CD4-positive, alpha-beta T cell treated with Interleukin-15 for 4 hours (primary cell): ENCODE measurements at regions not wholly inside any gene's neighbourhood (a gene's known extent, or its start where the extent isn't known, plus 50 kb on each side); places are given as distances from the start of the nearest gene placed in this dataset.
"Not testable (repeated sequence)": the region's sequence is repeated elsewhere in the genome, so short reads cannot be mapped to it uniquely, and the experiment has no call there.

Experiments used
- DNase-seq: peaks from one replicate; pipeline ENCODE4 v3.0.0-alpha.2; 2020; ENCODE audit warnings: low spot score

GRCh38 chr9:42239445-42240260, 56.2 kb downstream of the SPATA31A6 start:
- not testable (repeated sequence) for DNase-seq

GRCh38 chr9:42240261-42240579, 56.8 kb downstream of the SPATA31A6 start:
- DNase-seq: not testable (repeated sequence)

- not testable (repeated sequence) for DNase-seq
Observed at GRCh38 chr9:42243211-42243610, 59.8 kb downstream of the SPATA31A6 start.

GRCh38 chr9:42243822-42244221, 60.4 kb downstream of the SPATA31A6 start:
- DNase-seq: not testable (repeated sequence)

GRCh38 chr9:42268729-42269128, 85.3 kb downstream of the SPATA31A6 start:
- not testable (repeated sequence) for DNase-seq

- not testable (repeated sequence) for DNase-seq
Observed at GRCh38 chr9:42269171-42269570, 85.7 kb downstream of the SPATA31A6 start.

- not testable (repeated sequence) for DNase-seq
Observed at GRCh38 chr9:42273191-42273590, 89.7 kb downstream of the SPATA31A6 start.

- no peak for DNase-seq
Observed at GRCh38 chr9:42275141-42275540, 91.7 kb downstream of the SPATA31A6 start.

GRCh38 chr9:42282531-42283178, 99.2 kb downstream of the SPATA31A6 start:
- not testable (repeated sequence) for DNase-seq

- DNase-seq: not testable (repeated sequence)
Observed at GRCh38 chr9:42283179-42283543, 99.7 kb downstream of the SPATA31A6 start.

- DNase-seq: not testable (repeated sequence)
Observed at GRCh38 chr9:42286145-42286845, 102.8 kb downstream of the SPATA31A6 start.

- DNase-seq: not testable (repeated sequence)
Observed at GRCh38 chr9:42288002-42288864, 104.8 kb downstream of the SPATA31A6 start.

GRCh38 chr9:42288865-42289229, 105.4 kb downstream of the SPATA31A6 start:
- DNase-seq: not testable (repeated sequence)

GRCh38 chr9:42300124-42300523, 116.7 kb downstream of the SPATA31A6 start:
- DNase-seq: not testable (repeated sequence)

GRCh38 chr9:42306625-42307024, 123.2 kb downstream of the SPATA31A6 start:
- not testable (repeated sequence) for DNase-seq

- not testable (repeated sequence) for DNase-seq
Observed at GRCh38 chr9:42307449-42307848, 124.0 kb downstream of the SPATA31A6 start.

- DNase-seq: not testable (repeated sequence)
Observed at GRCh38 chr9:42310972-42311371, 127.5 kb downstream of the SPATA31A6 start.

- DNase-seq: not testable (repeated sequence)
Observed at GRCh38 chr9:42316026-42316425, 132.6 kb downstream of the SPATA31A6 start.

- not testable (repeated sequence) for DNase-seq
Observed at GRCh38 chr9:42317677-42318076, 134.2 kb downstream of the SPATA31A6 start.

GRCh38 chr9:42323084-42323809, 139.8 kb downstream of the SPATA31A6 start:
- DNase-seq: not testable (repeated sequence)

- DNase-seq: not testable (repeated sequence)
Observed at GRCh38 chr9:42325142-42325541, 141.7 kb downstream of the SPATA31A6 start.
